Fibroblast of peridontal ligament (primary cell): ENCODE measurements at regions not wholly inside any gene's neighbourhood (a gene's known extent, or its start where the extent isn't known, plus 50 kb on each side); places are given as distances from the start of the nearest gene placed in this dataset.

ENCODE experiments used
- DNase-seq: peaks from one replicate; pipeline ENCODE4 v3.0.0-alpha.2; 2010; ENCODE audit errors: extremely low read depth

- no peak for DNase-seq
These were observed 233.0 kb upstream of the TNP1 start for GRCh38 chr2:217092710-217093379.

- DNase-seq, result no peak
These were observed 231.7 kb upstream of the TNP1 start for GRCh38 chr2:217091531-217091930.

GRCh38 chr2:217090884-217091283, 231.0 kb upstream of the TNP1 start:
- no peak for DNase-seq

GRCh38 chr2:217090024-217090473, 230.2 kb upstream of the TNP1 start:
- peak; percentile 36 for DNase-seq

GRCh38 chr2:217086718-217087117, 226.9 kb upstream of the TNP1 start:
- DNase-seq, result no peak

GRCh38 chr2:217086038-217086522, 226.2 kb upstream of the TNP1 start:
- DNase-seq, result peak; percentile 41

- peak; percentile 41 for DNase-seq
These were observed 225.7 kb upstream of the TNP1 start for GRCh38 chr2:217085543-217085942.

- no peak for DNase-seq
These were observed 221.9 kb upstream of the TNP1 start for GRCh38 chr2:217081799-217082198.

- DNase-seq, result no peak
These were observed 219.3 kb upstream of the TNP1 start for GRCh38 chr2:217079165-217079564.

GRCh38 chr2:217077831-217078407, 218.1 kb upstream of the TNP1 start:
- DNase-seq, result no peak

GRCh38 chr2:217076657-217077232, 216.9 kb upstream of the TNP1 start:
- DNase-seq, result no peak

GRCh38 chr2:217076058-217076435, 216.2 kb upstream of the TNP1 start:
- no peak for DNase-seq

- DNase-seq, result no peak
These were observed 215.6 kb upstream of the TNP1 start for GRCh38 chr2:217075268-217076057.

GRCh38 chr2:217074576-217075255, 214.9 kb upstream of the TNP1 start:
- no peak for DNase-seq

- peak; percentile 29 for DNase-seq
These were observed 211.6 kb upstream of the TNP1 start for GRCh38 chr2:217071416-217071815.

- no peak for DNase-seq
These were observed 210.7 kb upstream of the TNP1 start for GRCh38 chr2:217070611-217071010.

GRCh38 chr2:217070043-217070430, 210.2 kb upstream of the TNP1 start:
- DNase-seq, result no peak

- DNase-seq, result no peak
These were observed 209.6 kb upstream of the TNP1 start for GRCh38 chr2:217069263-217070042.

GRCh38 chr2:217068677-217069250, 208.9 kb upstream of the TNP1 start:
- DNase-seq, result no peak

GRCh38 chr2:217067787-217068186, 207.9 kb upstream of the TNP1 start:
- no peak for DNase-seq
